Memory B cell (primary cell): ENCODE measurements at regions not wholly inside any gene's neighbourhood (a gene's known extent, or its start where the extent isn't known, plus 50 kb on each side); places are given as distances from the start of the nearest gene placed in this dataset.
A peak's percentile ranks its signal among the peaks of the same experiment; 100 is the strongest.

Source experiments
- ATAC-seq: fragments of 150-1000 bp; cut with Tn5 transposase; 2 replicates; pipeline ENCODE4 v1.10.0; 2021; ENCODE audit warnings: low read depth, mild to moderate bottlenecking, moderate library complexity
- DNase-seq, 2 donors: peaks; one replicate each; pipeline ENCODE4 v3.0.0; 2022; ENCODE audit warnings: low spot score in 2 of 2
- H3K27ac Mint-ChIP-seq: one replicate; pipeline ENCODE4 v1.8.0; 2022; ENCODE audit warnings: mild to moderate bottlenecking, moderate library complexity, mixed read lengths
- H3K27me3 Mint-ChIP-seq: one replicate; pipeline ENCODE4 v1.8.0; 2022; ENCODE audit warnings: mixed read lengths
- H3K36me3 Mint-ChIP-seq: one replicate; pipeline ENCODE4 v1.8.0; 2022; ENCODE audit warnings: mild to moderate bottlenecking, mixed read lengths
- H3K4me1 Mint-ChIP-seq: one replicate; pipeline ENCODE4 v1.8.0; 2022; ENCODE audit warnings: mixed read lengths
- H3K4me3 Mint-ChIP-seq: one replicate; pipeline ENCODE4 v1.8.0; 2022; ENCODE audit warnings: mild to moderate bottlenecking, moderate library complexity, mixed read lengths
- H3K9me3 Mint-ChIP-seq: one replicate; pipeline ENCODE4 v1.8.0; 2022; ENCODE audit warnings: mixed read lengths

DNA sequence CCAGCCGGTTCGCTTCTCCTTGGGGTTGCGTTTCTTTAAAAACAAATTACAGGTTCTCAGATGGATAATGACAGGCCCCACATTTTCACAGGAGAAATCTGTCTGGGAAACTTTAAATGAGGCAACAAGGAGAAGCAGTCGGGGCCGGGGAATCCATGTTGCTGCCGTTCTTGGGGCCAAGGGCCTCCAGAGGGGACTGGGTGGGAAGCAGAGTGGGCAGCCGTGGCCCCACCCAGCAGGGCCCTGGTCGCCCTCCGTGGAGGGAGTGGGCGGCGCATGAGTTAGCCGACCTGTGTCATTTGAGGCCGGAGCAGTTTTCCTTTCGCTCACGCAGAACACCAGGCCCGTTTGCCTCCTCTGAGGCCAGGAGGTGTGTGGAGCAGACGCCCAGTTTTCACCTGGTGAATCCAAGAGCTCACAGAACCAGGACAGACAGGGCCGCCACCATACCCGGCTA lies 207.7 kb upstream of the CIBAR2 start:
- Mint-ChIP-seq H3K9me3 (no peaks in the 10 kb centered on the region), H3K27me3 (peaks cover 14% of the 10 kb centered on the region), H3K4me3 (no peak overlapping the region), H3K36me3 (peaks cover 2% of the 10 kb centered on the region), H3K27ac (no peak overlapping the region), H3K4me1 (no peaks in the 10 kb centered on the region)
- ATAC-seq (no peak), DNase-seq (no peak)

DNA sequence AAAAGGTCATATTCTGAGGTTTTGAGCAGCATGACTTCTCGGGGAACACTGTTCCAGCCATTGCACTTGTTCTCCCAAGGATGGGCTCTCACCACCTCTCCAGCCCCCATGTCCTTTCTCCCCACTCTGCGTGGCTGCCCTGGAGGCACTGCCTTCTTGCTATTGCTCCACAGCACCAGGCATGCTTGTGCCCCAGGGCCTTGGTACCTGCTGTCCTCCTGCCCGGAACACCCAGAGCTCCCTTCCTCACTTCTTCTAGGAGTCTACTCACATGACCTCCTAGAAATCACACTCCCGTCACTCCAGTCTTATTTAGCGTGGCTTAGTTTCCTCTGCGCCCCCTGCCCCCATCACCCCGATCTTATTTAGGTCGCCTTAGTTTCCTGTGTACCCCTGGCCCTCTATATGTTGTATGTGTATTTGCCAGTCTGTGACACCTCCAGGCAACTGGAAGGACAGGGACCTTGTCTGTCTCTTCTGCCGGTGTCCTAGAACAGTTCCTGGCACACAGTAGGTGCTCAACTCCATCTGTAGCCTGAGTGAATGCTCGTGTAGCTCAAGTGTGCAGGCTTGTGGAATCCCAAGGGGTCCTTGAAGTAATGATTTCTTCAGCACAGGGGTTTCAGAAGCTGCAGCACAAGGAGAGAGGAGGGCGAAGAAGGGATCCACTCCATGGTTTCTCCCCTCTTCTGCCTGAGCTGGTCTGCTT lies 208.6 kb upstream of the CIBAR2 start:
- H3K9me3 Mint-ChIP-seq, result no peaks in the 10 kb centered on the region
- H3K27ac Mint-ChIP-seq, result no peak overlapping the region
- H3K4me1 Mint-ChIP-seq, result no peaks in the 10 kb centered on the region
- peaks cover 2% of the 10 kb centered on the region for H3K36me3 Mint-ChIP-seq
- peaks cover 11% of the 10 kb centered on the region for H3K27me3 Mint-ChIP-seq
- ATAC-seq (no peak), DNase-seq (no peak)
- no peak overlapping the region for H3K4me3 Mint-ChIP-seq

DNA sequence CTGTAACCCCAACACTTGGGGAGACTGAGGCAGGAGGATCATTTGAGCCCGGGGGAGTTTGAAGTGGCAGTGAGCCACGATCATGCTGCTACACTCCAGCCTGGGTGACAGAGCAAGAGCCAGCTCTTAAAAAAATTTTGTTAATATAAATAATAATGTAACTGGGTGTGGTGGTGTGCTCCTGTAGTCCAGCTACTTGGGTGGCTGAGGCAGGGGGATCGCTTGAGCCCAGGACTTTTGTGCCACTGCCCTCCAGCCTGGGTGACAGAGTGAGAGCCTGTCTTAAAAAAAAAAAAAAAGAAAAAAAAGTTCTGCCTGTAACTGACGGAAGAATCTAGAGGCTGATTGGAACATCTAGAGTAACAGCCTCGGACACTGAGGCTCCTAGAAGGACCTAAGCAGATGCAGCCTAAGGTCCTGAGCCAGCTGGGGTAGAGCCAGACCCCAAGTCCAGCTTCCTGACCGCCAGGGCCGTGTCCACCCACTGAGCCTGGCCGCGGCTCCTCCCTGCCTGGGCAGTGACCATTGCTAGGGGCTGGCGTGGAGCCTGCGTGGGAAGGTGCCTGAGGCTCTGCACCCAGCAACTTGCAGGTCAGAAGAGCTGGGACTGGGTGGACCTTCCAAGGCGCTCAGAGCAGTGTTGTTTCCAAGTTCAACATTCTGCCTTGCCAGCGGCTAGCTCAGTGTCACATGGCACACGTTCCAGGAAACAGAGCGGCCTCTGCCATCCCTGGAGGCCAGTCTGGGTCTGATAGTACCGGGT lies 209.4 kb upstream of the CIBAR2 start:
- DNase-seq (no peak), ATAC-seq (no peak)
- Mint-ChIP-seq H3K4me1 (peaks cover 4% of the 10 kb centered on the region), H3K36me3 (peaks cover 4% of the 10 kb centered on the region), H3K9me3 (peaks cover 2% of the 10 kb centered on the region), H3K27ac (no peak overlapping the region), H3K27me3 (peaks cover 14% of the 10 kb centered on the region), H3K4me3 (no peak overlapping the region)

DNA sequence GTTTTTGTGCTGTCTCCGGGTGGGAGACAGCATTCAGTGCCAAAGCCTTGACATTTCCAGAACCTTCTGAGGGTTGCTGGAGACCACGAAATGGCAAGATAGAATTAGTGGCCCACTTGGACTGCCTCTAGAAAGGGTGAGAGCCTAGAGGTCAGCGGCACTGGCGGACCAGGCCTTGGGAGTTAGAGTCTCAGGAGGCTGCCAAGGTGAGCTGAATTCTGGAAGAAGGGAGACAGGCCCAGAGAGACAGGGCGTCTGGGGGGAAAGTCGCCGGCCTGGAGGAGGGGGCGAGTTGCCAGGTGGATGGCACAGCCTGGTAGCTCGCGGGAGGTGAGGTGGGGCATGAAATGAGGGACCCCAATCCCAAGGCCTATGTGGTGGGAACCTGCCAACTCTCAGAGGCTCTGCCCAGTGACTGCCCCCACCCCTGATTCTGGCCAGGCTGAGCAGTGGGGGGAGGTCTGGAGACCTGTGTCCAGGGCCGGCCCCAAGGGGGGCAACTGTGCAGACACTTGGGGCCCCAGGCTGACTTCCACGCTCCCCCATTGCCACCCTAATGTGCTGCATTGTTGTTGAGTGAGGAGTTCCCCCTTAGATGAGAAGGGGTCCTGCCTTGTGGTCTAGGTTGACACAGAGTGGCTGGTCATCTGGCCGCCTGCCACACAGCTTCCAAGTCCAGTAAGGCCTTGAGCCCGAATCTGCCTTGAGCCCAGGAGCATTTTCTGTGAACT lies 211.1 kb upstream of the CIBAR2 start:
- Mint-ChIP-seq H3K4me1 (peaks cover 5% of the 10 kb centered on the region), H3K27me3 (peaks cover 14% of the 10 kb centered on the region), H3K36me3 (peaks cover 4% of the 10 kb centered on the region), H3K27ac (no peak overlapping the region), H3K9me3 (peaks cover 2% of the 10 kb centered on the region), H3K4me3 (no peak overlapping the region)
- DNase-seq (no peak), ATAC-seq (no peak)

DNA sequence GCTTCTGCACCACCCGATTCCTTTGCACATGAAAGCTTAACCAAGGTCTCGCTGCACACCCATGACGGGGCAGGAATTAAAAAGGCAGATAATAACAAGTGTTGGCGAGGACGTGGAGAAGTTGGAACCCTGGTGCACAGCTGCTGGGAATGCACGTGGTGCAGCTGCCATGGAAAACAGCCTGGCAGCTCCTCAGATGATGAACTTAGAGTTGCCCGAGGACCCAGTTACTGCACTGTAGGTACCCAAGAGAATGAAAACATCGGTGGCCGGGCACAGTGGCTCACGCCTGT lies 211.6 kb upstream of the CIBAR2 start:
- H3K27ac Mint-ChIP-seq, result no peak overlapping the region
- DNase-seq, result no peak
- no peak for ATAC-seq
- peaks cover 14% of the 10 kb centered on the region for H3K27me3 Mint-ChIP-seq
- H3K36me3 Mint-ChIP-seq, result peaks cover 4% of the 10 kb centered on the region
- peaks cover 2% of the 10 kb centered on the region for H3K9me3 Mint-ChIP-seq
- no peak overlapping the region for H3K4me3 Mint-ChIP-seq
- H3K4me1 Mint-ChIP-seq, result peaks cover 5% of the 10 kb centered on the region

DNA sequence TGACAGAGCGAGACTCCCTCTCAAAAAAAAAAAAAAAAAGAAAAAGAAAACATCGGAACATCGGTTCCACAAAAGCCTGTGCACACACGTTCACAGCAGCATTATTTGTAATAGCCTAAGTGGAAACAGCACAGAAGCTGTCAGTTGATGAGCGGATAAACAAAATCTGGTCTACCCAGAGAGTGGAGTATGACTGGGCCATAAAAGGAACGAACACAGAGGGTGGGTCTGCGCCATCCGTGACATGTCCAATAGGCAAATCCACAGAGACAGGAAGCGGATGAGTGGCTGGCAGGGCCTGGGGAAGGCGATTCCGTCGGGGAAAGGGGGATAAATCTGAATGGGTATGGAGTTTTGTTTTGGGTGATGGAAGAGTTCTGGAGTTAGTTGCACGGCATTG lies 212.2 kb upstream of the CIBAR2 start:
- ATAC-seq (no peak), DNase-seq (no peak)
- H3K27ac Mint-ChIP-seq, result no peak overlapping the region
- peaks cover 17% of the 10 kb centered on the region for H3K27me3 Mint-ChIP-seq
- peaks cover 2% of the 10 kb centered on the region for H3K9me3 Mint-ChIP-seq
- H3K4me3 Mint-ChIP-seq, result no peak overlapping the region
- H3K36me3 Mint-ChIP-seq, result peaks cover 4% of the 10 kb centered on the region
- peaks cover 5% of the 10 kb centered on the region for H3K4me1 Mint-ChIP-seq

DNA sequence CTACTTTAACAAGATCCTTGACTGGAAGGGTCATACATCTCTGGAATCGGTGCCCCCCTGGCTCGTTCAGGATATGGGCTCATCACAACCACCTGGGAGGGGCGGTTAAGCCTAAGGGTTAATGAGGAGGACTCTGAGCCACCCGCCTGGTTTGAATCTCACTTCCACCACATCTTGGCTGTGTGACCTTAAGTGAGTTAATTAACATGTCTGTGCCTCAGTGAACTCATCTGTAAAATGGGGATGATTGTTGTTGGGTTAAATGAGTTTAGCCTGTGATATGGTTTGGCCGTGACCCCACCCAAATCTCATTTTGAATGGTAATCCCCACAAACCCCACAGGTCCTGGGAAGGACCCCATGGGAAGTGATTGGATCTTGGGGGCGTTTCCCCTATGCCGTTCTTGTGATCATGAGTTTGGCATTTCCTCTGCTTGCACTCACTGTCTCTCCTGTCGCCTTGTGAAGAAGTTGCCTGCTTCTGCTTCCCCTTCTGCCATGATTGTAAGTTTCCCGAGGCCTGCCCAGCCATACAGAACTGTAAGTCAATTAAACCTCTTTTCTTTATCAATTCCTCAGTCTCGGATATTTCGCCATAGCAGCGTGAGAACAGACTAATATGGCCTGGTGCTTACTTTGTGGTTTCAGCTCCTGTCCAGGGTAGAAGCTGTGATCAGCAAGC lies 214.0 kb upstream of the CIBAR2 start:
- H3K4me3 Mint-ChIP-seq, result peak overlapping the region; percentile 24
- DNase-seq (no peak), ATAC-seq (no peak)
- peaks cover 4% of the 10 kb centered on the region for H3K36me3 Mint-ChIP-seq
- no peak overlapping the region for H3K27ac Mint-ChIP-seq
- H3K4me1 Mint-ChIP-seq, result peaks cover 11% of the 10 kb centered on the region
- H3K9me3 Mint-ChIP-seq, result peaks cover 2% of the 10 kb centered on the region
- H3K27me3 Mint-ChIP-seq, result peaks cover 17% of the 10 kb centered on the region

DNA sequence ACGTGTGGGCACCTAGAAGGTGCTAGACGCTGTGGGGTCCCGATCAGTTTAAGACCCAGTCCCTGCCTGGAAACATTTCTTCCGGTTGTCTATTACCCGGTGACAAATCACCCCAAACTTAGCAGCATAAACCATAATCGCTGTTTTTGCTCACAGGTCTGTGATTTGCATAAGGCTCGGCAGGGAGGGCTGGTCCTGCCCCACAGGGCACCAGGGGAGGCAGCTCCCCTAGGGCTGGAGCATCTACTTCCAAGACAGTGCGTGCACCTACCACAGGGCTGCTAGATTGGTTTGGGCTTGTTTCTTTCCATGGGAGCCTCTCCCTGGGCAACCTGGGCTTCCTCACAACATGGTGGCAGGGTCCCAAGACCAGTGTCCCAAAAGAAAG lies 214.5 kb upstream of the CIBAR2 start:
- H3K4me3 Mint-ChIP-seq, result peak overlapping the region; percentile 24
- H3K27ac Mint-ChIP-seq, result no peak overlapping the region
- H3K36me3 Mint-ChIP-seq, result peaks cover 4% of the 10 kb centered on the region
- H3K4me1 Mint-ChIP-seq, result peaks cover 11% of the 10 kb centered on the region
- H3K9me3 Mint-ChIP-seq, result peaks cover 2% of the 10 kb centered on the region
- peak; percentile 43 for ATAC-seq
- peaks cover 17% of the 10 kb centered on the region for H3K27me3 Mint-ChIP-seq
- DNase-seq, result no peak

DNA sequence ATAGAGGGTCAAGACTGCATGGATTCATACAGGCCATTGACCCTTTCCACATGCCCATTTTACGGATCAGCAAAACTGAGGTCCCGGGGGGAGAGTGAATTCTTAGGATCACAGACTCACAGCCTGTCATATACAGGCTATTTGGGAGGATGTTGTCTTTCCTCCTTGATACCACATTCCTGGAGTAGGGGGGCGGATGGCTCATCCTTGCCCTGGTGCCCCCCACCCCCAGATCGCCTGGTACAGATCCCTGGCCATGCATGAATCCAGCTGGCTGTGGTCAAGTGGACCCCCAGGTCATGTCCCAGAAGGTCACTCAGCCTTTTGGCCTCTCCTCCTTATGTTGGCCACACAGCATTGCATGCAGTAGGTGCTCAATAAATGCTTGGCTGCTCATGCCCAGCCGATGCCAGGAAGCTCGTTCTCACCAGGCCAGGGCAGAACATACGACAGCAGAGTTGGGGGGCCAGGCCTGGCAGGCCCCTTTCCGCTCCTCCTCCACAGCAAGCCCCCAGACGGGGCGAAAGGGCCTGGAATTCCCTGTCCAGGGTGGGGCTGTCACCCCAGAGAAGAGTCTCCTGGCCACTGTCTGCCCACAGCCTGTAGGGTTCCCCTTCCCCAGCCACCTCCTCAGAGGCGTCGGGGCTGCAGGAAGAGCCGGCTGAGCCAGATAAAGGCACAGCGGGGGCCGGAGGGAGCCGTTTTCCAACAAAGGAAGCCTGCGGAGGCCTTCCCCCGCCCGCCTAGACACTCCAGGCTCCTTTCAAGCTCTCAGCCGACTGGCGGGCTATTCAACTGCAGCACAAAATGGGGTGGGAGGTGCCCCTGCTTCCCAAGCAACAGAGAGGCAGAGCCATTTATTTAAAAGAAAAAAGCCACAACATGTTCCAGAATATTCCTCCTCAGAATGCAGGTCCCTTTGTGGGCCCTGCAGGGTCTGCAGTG lies 215.7 kb upstream of the CIBAR2 start:
- H3K27ac Mint-ChIP-seq, result no peak overlapping the region
- ATAC-seq (no peak), DNase-seq (no peak)
- peaks cover 11% of the 10 kb centered on the region for H3K4me1 Mint-ChIP-seq
- H3K4me3 Mint-ChIP-seq, result no peak overlapping the region
- H3K36me3 Mint-ChIP-seq, result peaks cover 4% of the 10 kb centered on the region
- peaks cover 2% of the 10 kb centered on the region for H3K9me3 Mint-ChIP-seq
- H3K27me3 Mint-ChIP-seq, result peaks cover 23% of the 10 kb centered on the region

DNA sequence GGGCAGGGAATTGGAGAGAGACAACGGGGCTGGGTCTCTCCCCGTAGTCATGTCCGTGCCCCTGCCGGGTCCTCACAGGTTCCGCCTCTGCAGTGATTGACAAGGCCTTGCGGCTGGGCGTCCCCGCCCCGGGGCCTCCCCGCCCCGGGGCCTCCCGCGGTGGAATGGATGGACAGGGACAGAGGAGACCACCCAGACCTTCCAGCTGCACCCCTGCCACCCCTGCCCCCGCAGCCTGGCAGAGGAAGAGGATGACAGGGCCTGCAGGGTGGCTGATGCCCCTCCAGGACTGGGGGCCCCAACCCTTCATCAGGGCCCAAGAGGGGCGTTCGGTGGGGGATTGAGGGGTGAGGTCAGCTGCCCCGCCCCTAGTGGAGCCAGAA lies 216.4 kb upstream of the CIBAR2 start:
- no peak for ATAC-seq
- Mint-ChIP-seq H3K9me3 (peaks cover 2% of the 10 kb centered on the region), H3K4me1 (peaks cover 11% of the 10 kb centered on the region), H3K36me3 (peaks cover 4% of the 10 kb centered on the region), H3K4me3 (no peak overlapping the region), H3K27me3 (peaks cover 23% of the 10 kb centered on the region), H3K27ac (no peak overlapping the region)
- DNase-seq, result no peak

DNA sequence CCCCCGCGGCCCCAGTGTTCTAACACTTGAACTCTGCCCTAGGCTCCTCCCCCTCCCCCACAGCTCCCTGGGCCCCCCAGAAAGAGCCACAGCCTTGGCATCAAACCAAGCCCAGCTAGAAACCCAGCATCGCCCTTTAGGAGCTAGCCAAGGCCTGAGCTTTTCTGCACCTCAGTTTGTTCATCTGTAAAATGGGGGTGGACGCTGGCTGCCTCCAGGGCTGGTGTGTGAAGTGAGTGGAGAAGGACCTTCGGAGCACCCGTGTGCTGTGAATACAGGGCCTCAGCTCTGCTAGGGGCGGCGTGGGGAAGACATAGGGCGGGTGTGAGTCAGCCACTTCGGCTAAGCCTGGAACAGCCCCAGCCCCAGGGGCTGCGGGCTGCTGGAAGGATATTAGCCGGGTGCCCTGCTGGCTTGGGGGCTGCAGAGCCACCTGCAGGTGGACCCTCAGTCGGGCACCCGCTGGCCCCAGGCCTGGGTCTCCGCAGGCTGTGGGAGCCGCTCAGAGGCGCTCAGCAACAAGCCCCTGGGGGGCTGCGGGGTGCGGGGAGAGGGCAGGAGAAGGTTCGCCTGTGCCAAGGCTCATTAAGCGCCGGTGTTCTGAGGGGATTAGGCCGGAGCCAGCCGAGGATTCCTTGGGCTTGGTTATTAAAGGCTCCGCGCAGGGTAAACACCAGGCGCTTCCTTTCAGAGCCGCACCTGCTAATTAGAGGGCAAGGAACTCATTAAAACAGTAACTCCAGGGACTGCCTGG lies 217.0 kb upstream of the CIBAR2 start:
- Mint-ChIP-seq H3K36me3 (peaks cover 2% of the 10 kb centered on the region), H3K4me3 (no peak overlapping the region), H3K4me1 (peaks cover 13% of the 10 kb centered on the region), H3K9me3 (peaks cover 2% of the 10 kb centered on the region), H3K27me3 (peaks cover 26% of the 10 kb centered on the region), H3K27ac (no peak overlapping the region)
- no peak for ATAC-seq
- DNase-seq, result no peak

DNA sequence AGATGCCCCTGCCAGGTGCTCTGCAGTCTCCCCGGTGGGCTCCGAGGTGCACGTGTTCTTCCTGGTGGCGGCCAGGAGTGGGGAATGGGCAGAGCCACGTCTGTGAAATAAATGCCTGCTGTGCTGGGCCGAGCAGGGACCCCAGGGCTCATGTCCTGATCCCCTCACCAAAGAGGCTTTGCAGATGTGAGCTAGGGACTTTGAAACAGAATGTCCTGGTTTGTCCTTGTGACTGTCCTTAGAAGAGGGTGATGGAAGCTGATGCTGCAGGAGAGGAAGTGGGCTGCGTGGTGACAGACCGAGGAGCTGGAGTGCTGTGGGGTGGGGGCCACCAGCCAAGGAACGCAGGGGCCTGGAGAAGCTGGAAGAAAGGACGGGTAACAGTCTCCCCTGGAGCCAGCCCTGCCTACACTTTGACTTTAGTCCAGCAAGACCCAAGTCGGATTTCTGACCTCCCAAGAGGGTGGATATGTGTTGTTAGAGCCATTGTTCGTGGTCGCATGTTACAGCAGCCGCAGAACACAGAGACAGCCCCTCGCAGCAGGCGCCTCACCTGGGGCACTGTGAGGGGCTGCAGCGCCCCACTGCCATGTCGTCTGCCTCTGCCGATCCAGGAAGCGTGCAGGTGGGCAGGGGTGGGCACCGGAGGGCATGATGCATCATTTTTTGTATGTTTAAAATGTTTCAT lies 217.9 kb upstream of the CIBAR2 start:
- H3K27ac Mint-ChIP-seq, result no peak overlapping the region
- no peak for DNase-seq
- H3K4me1 Mint-ChIP-seq, result peaks cover 13% of the 10 kb centered on the region
- no peak for ATAC-seq
- H3K27me3 Mint-ChIP-seq, result peaks cover 24% of the 10 kb centered on the region
- peaks cover 2% of the 10 kb centered on the region for H3K9me3 Mint-ChIP-seq
- peaks cover 2% of the 10 kb centered on the region for H3K36me3 Mint-ChIP-seq
- H3K4me3 Mint-ChIP-seq, result no peak overlapping the region
